ENCODE measurements at regions not wholly inside any gene's neighbourhood (a gene's known extent, or its start where the extent isn't known, plus 50 kb on each side); places are given as distances from the start of the nearest gene placed in this dataset.

- H3K9me3 ChIP-seq (ENCODE audit: control insufficient read depth in 1 of 2, insufficient read depth in 1 of 2, low read length in 2 of 2), result no peaks in the 10 kb centered on the region
- no peak overlapping the region for H3K4me3 ChIP-seq (ENCODE audit: low read length)
- Mint-ChIP-seq H3K27ac (no peak overlapping the region), H3K36me3 (ENCODE audit: low read depth) (no peaks in the 10 kb centered on the region), H3K4me3 (no peak overlapping the region), H3K27me3 (peaks cover 43% of the 10 kb centered on the region), H3K9me3 (no peaks in the 10 kb centered on the region), H3K4me1 (ENCODE audit: low read depth) (no peaks in the 10 kb centered on the region)
- TF ChIP-seq CTCF (IDR thresholded peaks at IDR 0.05), result no peak
- intact Hi-C loops (cut with DNase I, micrococcal nuclease), result no loop called here
- ATAC-seq (ENCODE audit: poor library complexity) (no peak), DNase-seq (no peak)
- H3K36me3 ChIP-seq (ENCODE audit: insufficient read depth, low read length), result no peaks in the 10 kb centered on the region
- H3K27ac ChIP-seq (ENCODE audit: low read depth in 1 of 2, low read length in 2 of 2), result no peak overlapping the region
- H3K4me1 ChIP-seq (ENCODE audit: insufficient read depth, low read length), result no peaks in the 10 kb centered on the region
- peaks cover 0 to 12% of the 10 kb centered on the region in 2 experiments for H3K27me3 ChIP-seq (ENCODE audit: control insufficient read depth in 1 of 2, insufficient read depth in 2 of 2, low read length in 2 of 2)
- ChIA-PET CTCF (no interaction called here), POLR2A (no interaction called here)
Measured at GRCh38 chr6:138562691-138563090, 63.4 kb upstream of the NHSL1 start.

- Mint-ChIP-seq H3K36me3 (ENCODE audit: low read depth) (no peaks in the 10 kb centered on the region), H3K9me3 (no peaks in the 10 kb centered on the region), H3K4me1 (ENCODE audit: low read depth) (no peaks in the 10 kb centered on the region), H3K27me3 (peaks cover 43% of the 10 kb centered on the region), H3K27ac (no peak overlapping the region), H3K4me3 (no peak overlapping the region)
- TF ChIP-seq CTCF (IDR thresholded peaks at IDR 0.05), result no peak
- H3K4me1 ChIP-seq (ENCODE audit: insufficient read depth, low read length), result no peaks in the 10 kb centered on the region
- POLR2A ChIA-PET, result no interaction called here
- no peak overlapping the region for H3K4me3 ChIP-seq (ENCODE audit: low read length)
- no peak for DNase-seq
- ATAC-seq (ENCODE audit: poor library complexity), result no peak
- H3K27ac ChIP-seq (ENCODE audit: low read depth in 1 of 2, low read length in 2 of 2), result no peak overlapping the region
- no peaks in the 10 kb centered on the region for H3K36me3 ChIP-seq (ENCODE audit: insufficient read depth, low read length)
- CTCF ChIA-PET, result no interaction called here
- intact Hi-C loops (cut with DNase I, micrococcal nuclease), result no loop called here
- peaks cover 0 to 17% of the 10 kb centered on the region in 2 experiments for H3K27me3 ChIP-seq (ENCODE audit: control insufficient read depth in 1 of 2, insufficient read depth in 2 of 2, low read length in 2 of 2)
- H3K9me3 ChIP-seq (ENCODE audit: control insufficient read depth in 1 of 2, insufficient read depth in 1 of 2, low read length in 2 of 2), result no peaks in the 10 kb centered on the region
Measured at GRCh38 chr6:138563231-138563630, 63.9 kb upstream of the NHSL1 start.

GRCh38 chr6:138563650-138564049 is 64.4 kb upstream of the NHSL1 start:
- Mint-ChIP-seq H3K36me3 (ENCODE audit: low read depth) (no peaks in the 10 kb centered on the region), H3K4me3 (no peak overlapping the region), H3K4me1 (ENCODE audit: low read depth) (no peaks in the 10 kb centered on the region), H3K27ac (no peak overlapping the region), H3K9me3 (no peaks in the 10 kb centered on the region), H3K27me3 (peaks cover 43% of the 10 kb centered on the region)
- Histone ChIP-seq H3K27me3 (ENCODE audit: control insufficient read depth in 1 of 2, insufficient read depth in 2 of 2, low read length in 2 of 2) (peaks cover 0 to 17% of the 10 kb centered on the region in 2 experiments), H3K36me3 (ENCODE audit: insufficient read depth, low read length) (no peaks in the 10 kb centered on the region), H3K9me3 (ENCODE audit: control insufficient read depth in 1 of 2, insufficient read depth in 1 of 2, low read length in 2 of 2) (no peaks in the 10 kb centered on the region), H3K4me1 (ENCODE audit: insufficient read depth, low read length) (no peaks in the 10 kb centered on the region), H3K27ac (ENCODE audit: low read depth in 1 of 2, low read length in 2 of 2) (no peak overlapping the region), H3K4me3 (ENCODE audit: low read length) (no peak overlapping the region)
- ChIA-PET CTCF (no interaction called here), POLR2A (no interaction called here)
- no peak for TF ChIP-seq CTCF (IDR thresholded peaks at IDR 0.05)
- DNase-seq (no peak), ATAC-seq (ENCODE audit: poor library complexity) (no peak)
- intact Hi-C loops (cut with DNase I, micrococcal nuclease), result no loop called here

Measured in CD4-positive, alpha-beta T cell (primary cell).